HL-60 (cell line): ENCODE measurements at regions not wholly inside any gene's neighbourhood (a gene's known extent, or its start where the extent isn't known, plus 50 kb on each side); places are given as distances from the start of the nearest gene placed in this dataset.

Source experiments
- POLR2AphosphoS5 ChIP-seq: IDR thresholded peaks from 2 replicates; pipeline ENCODE4 v1.6.1; 2012; ENCODE audit warnings: low read depth
- SPI1 ChIP-seq: IDR thresholded peaks from 2 replicates; pipeline ENCODE4 v1.6.1; 2012; ENCODE audit warnings: low read depth, mild to moderate bottlenecking, borderline replicate concordance
- TF ChIP-seq, protein P1 (sequence below): IDR thresholded peaks from one replicate; pipeline ENCODE4 v1.5.1; 2011; ENCODE audit warnings: low read length, control low read depth, inconsistent platforms; ENCODE audit not compliant: insufficient read depth
- TF ChIP-seq, protein P2 (sequence below): IDR thresholded peaks from 2 replicates; pipeline ENCODE4 v1.6.1; 2012; ENCODE audit warnings: low read depth; ENCODE audit not compliant: insufficient replicate concordance

DNA sequence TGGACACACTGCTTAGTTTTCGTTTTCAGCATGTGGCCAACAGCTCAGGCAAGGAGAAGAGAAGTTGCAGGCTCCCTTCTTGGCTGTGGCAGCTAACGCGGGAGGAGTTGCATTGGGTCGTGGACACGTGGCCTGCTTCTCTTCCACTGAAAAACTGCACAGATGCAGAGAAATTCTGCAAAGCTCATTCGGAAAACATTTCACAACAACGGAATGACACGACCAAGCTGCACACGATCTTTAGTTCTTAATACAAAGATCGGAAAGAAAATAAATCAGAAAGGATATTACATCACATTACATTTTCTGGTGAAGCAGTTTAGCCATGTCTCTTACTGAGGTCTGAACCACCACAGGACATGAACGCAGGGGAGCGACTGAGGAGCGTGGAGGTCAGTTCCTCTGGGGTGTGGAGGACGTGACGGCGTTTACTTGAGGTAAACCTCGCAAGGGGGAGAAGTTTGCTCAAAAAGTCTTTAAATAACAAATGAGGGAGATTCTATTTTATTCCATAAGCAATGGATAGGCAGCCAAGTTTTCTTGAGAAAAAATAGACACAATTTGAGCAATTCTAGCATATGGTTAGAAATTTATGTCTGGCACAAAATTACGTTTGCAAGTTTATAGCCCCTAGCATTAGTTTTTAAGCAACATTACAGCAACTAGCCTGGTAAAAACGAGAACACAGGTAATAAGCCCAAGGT lies 178.3 kb downstream of the THBS2 start:
- TF ChIP-seq, protein P1, sequence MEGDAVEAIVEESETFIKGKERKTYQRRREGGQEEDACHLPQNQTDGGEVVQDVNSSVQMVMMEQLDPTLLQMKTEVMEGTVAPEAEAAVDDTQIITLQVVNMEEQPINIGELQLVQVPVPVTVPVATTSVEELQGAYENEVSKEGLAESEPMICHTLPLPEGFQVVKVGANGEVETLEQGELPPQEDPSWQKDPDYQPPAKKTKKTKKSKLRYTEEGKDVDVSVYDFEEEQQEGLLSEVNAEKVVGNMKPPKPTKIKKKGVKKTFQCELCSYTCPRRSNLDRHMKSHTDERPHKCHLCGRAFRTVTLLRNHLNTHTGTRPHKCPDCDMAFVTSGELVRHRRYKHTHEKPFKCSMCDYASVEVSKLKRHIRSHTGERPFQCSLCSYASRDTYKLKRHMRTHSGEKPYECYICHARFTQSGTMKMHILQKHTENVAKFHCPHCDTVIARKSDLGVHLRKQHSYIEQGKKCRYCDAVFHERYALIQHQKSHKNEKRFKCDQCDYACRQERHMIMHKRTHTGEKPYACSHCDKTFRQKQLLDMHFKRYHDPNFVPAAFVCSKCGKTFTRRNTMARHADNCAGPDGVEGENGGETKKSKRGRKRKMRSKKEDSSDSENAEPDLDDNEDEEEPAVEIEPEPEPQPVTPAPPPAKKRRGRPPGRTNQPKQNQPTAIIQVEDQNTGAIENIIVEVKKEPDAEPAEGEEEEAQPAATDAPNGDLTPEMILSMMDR, result no peak
- TF ChIP-seq, protein P2, sequence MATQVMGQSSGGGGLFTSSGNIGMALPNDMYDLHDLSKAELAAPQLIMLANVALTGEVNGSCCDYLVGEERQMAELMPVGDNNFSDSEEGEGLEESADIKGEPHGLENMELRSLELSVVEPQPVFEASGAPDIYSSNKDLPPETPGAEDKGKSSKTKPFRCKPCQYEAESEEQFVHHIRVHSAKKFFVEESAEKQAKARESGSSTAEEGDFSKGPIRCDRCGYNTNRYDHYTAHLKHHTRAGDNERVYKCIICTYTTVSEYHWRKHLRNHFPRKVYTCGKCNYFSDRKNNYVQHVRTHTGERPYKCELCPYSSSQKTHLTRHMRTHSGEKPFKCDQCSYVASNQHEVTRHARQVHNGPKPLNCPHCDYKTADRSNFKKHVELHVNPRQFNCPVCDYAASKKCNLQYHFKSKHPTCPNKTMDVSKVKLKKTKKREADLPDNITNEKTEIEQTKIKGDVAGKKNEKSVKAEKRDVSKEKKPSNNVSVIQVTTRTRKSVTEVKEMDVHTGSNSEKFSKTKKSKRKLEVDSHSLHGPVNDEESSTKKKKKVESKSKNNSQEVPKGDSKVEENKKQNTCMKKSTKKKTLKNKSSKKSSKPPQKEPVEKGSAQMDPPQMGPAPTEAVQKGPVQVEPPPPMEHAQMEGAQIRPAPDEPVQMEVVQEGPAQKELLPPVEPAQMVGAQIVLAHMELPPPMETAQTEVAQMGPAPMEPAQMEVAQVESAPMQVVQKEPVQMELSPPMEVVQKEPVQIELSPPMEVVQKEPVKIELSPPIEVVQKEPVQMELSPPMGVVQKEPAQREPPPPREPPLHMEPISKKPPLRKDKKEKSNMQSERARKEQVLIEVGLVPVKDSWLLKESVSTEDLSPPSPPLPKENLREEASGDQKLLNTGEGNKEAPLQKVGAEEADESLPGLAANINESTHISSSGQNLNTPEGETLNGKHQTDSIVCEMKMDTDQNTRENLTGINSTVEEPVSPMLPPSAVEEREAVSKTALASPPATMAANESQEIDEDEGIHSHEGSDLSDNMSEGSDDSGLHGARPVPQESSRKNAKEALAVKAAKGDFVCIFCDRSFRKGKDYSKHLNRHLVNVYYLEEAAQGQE, result no peak
- TF ChIP-seq POLR2AphosphoS5, result no peak
- TF ChIP-seq SPI1, result no peak
